Erythroblast (primary cell): ENCODE measurements at regions not wholly inside any gene's neighbourhood (a gene's known extent, or its start where the extent isn't known, plus 50 kb on each side); places are given as distances from the start of the nearest gene placed in this dataset.
"Not testable (repeated sequence)": the region's sequence is repeated elsewhere in the genome, so short reads cannot be mapped to it uniquely, and the experiment has no call there.

ENCODE experiments used
- DNase-seq, 2 experiments: peaks; one replicate each; lab custom pipeline; 2025; lab: John Stamatoyannopoulos, UW
- GATA1 ChIP-seq: IDR thresholded peaks from 2 replicates; pipeline ENCODE4 v1.6.1; 2011; ENCODE audit warnings: low read depth, mild to moderate bottlenecking, control low read depth, low read length, moderate library complexity
- POLR2A ChIP-seq: IDR thresholded peaks from 2 replicates; pipeline ENCODE4 v1.6.1; 2011; ENCODE audit warnings: mild to moderate bottlenecking, low read length

- no peak for TF ChIP-seq POLR2A
- TF ChIP-seq GATA1: no peak
- DNase-seq: no peak
These were observed 1164.7 kb downstream of the CDY2B start for GRCh38 chrY:16715278-16715677.

GRCh38 chrY:16673102-16673787 is 1206.8 kb downstream of the CDY2B start:
- DNase-seq: no peak
- TF ChIP-seq POLR2A: no peak

GRCh38 chrY:16668402-16668801 is 1211.6 kb downstream of the CDY2B start:
- TF ChIP-seq POLR2A (no peak), GATA1 (no peak)
- no peak for DNase-seq

- no peak for DNase-seq
- TF ChIP-seq POLR2A (no peak), GATA1 (no peak)
These were observed 1217.3 kb downstream of the CDY2B start for GRCh38 chrY:16662741-16663140.

- no peak for DNase-seq
- TF ChIP-seq GATA1 (no peak), POLR2A (no peak)
These were observed 1220.7 kb downstream of the CDY2B start for GRCh38 chrY:16659340-16659739.

- TF ChIP-seq POLR2A (no peak), GATA1 (no peak)
- no peak for DNase-seq
These were observed 1226.0 kb downstream of the CDY2B start for GRCh38 chrY:16653971-16654370.

- TF ChIP-seq GATA1: no peak
- no peak for TF ChIP-seq POLR2A
- DNase-seq: no peak
These were observed 1234.0 kb downstream of the CDY2B start for GRCh38 chrY:16645991-16646390.

GRCh38 chrY:16645449-16645848 is 1234.6 kb downstream of the CDY2B start:
- TF ChIP-seq GATA1: no peak
- no peak for TF ChIP-seq POLR2A
- DNase-seq: no peak

GRCh38 chrY:16644270-16644800 is 1235.7 kb downstream of the CDY2B start:
- no peak for DNase-seq

GRCh38 chrY:16639777-16640176 is 1240.2 kb downstream of the CDY2B start:
- DNase-seq: no peak

More at GRCh38 chrY:16644270-16644800, 1235.7 kb downstream of the CDY2B start:
- no peak for TF ChIP-seq GATA1
- no peak for TF ChIP-seq POLR2A

GRCh38 chrY:16638743-16639142 is 1241.3 kb downstream of the CDY2B start:
- not testable (repeated sequence) for DNase-seq

More at GRCh38 chrY:16639777-16640176, 1240.2 kb downstream of the CDY2B start:
- TF ChIP-seq POLR2A: no peak

- no peak for DNase-seq
- TF ChIP-seq POLR2A (no peak), GATA1 (no peak)
These were observed 1243.8 kb downstream of the CDY2B start for GRCh38 chrY:16636254-16636653.

GRCh38 chrY:16629146-16629545 is 1250.9 kb downstream of the CDY2B start:
- no peak for DNase-seq
- TF ChIP-seq POLR2A: no peak
- TF ChIP-seq GATA1: no peak

- no peak for TF ChIP-seq GATA1
- TF ChIP-seq POLR2A: no peak
- no peak for DNase-seq
These were observed 1252.9 kb downstream of the CDY2B start for GRCh38 chrY:16627122-16627521.

- DNase-seq: no peak
- no peak for TF ChIP-seq POLR2A
- TF ChIP-seq GATA1: no peak
These were observed 1263.6 kb downstream of the CDY2B start for GRCh38 chrY:16616201-16616975.
